Activated CD4-positive, CD25-positive, alpha-beta regulatory T cell (primary cell): ENCODE measurements at regions not wholly inside any gene's neighbourhood (a gene's known extent, or its start where the extent isn't known, plus 50 kb on each side); places are given as distances from the start of the nearest gene placed in this dataset.
"Not testable (repeated sequence)": the region's sequence is repeated elsewhere in the genome, so short reads cannot be mapped to it uniquely, and the experiment has no call there.

Experiments used
- DNase-seq, 4 experiments: peaks; one replicate each; lab custom pipeline; 2025; lab: John Stamatoyannopoulos, UW

GRCh38 chr1:245025525-245025924 is 129.3 kb upstream of the KIF26B start:
- no peak for DNase-seq

DNA sequence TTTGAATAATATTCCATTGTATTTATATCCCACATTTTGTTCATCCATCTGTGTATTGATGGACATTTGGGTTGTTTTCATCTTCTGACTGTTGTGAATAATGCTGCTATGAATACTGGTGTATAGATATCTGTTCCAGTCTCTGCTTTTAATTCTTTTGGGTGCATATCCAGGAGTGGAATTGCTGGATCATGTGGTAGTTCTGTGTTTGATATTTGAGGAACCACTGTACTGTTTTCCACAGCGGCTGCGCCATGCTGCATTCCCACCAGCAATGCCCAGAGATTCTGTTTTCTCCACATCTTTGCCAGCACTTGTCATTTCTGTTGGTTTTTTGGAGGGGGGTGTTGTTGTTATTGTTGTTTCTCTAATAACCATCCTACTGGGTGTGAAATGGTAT is 131.6 kb upstream of the KIF26B start:
- no peak for DNase-seq

GRCh38 chr1:245019910-245020486 is 134.8 kb upstream of the KIF26B start:
- no peak for DNase-seq

DNA sequence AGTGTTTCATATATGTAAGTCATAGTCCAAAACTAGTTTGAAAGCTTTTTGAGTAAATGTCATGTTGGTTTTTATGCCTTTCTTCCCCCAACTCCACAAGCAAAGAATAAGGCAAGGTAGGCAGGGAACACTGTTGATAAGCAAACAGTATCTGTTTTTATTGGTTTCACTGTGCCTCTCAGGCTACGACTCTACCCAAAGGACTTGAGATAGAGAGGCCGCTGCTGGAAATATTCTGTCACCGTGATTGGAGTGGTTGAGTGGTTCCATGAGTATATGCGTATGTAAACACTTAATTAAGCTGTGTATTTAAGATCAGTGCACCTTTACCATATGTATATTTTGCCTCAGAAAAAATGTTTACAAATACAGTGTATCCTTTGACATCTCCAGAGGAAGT is 138.1 kb upstream of the KIF26B start:
- DNase-seq, result no peak

DNA sequence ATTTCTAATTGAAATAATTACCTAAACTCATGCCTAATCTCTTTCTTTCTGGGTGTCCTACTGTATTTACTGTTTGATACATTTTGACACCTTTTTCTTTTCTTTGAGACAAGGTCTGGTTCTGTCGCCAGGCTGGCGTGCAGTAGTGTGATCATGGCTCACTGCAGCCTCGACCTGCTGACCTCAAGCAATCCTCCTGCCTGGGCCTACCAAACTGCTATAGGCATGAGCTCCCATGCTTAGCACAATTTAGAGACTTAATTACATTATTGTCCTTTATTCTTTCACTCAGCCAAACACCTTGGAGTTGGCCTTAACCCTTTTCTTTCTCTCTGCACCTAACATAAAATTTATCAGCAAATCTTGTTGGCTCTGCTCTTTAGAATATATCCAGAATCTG is 139.8 kb upstream of the KIF26B start:
- DNase-seq, result no peak

- no peak for DNase-seq
These were observed 140.3 kb upstream of the KIF26B start for GRCh38 chr1:245014247-245015029.

GRCh38 chr1:245010018-245010614 is 144.7 kb upstream of the KIF26B start:
- no peak for DNase-seq

DNA sequence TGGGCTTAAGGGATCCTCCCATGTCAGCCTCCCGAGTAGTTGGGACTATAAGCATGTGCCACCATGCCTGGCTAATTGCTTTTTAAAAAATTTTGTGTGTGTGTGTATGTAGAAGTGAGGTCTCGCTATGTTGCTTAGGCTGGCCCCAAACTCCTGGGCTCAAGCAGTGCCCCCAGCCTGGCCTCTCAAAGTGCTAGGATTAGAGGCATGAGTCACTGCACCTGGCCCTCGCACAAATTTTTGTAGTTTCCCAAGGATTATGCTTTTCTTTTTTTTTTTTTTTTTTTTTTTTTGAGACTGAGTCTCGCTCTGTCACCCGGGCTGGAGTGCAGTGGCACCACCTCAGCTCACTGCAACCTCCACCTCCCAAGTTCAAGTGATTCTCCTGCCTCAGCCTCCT is 144.4 kb upstream of the HNRNPU start:
- no peak for DNase-seq

- no peak for DNase-seq
These were observed 143.5 kb upstream of the HNRNPU start for GRCh38 chr1:245007852-245008251.

DNA sequence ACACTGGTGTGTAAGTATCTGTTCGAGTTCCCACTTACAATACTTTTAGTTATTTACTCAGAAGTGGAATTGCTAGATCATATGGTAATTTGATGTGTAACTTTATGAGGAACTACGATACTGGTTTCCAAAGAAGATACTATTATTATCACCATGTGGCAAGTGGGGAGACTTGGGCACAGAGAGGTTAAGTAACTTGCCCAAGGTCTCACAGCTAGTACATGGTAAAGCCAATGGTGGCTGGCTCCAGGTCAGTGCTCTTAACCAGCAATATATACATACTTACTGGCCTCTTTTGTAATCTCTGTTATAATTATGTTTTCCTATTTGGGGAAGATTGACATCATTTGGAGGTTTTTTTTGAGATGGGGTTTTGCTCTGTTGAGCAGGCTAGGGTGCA is 138.9 kb upstream of the HNRNPU start:
- DNase-seq, result no peak

- DNase-seq, result no peak
These were observed 136.9 kb upstream of the HNRNPU start for GRCh38 chr1:245001252-245001651.

GRCh38 chr1:245000872-245001188 is 136.5 kb upstream of the HNRNPU start:
- DNase-seq, result no peak

DNA sequence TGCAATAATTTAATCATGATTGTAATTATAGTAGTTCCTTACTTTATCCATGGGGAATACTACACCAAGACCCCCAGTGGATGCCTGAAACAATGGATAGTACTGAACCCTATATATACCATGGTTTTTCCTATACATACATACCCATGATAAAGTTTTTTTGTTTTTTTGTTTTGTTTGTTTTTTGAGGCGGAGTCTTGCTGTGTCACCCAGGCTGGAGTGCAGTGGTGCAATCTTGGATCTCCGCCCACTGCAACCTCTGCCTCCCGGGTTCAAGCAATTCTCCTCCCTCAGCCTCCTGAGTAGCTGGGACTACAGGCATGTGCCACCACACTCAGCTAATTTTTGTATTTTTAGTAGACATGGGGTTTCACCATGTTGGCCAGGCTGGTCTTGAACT is 135.3 kb upstream of the HNRNPU start:
- DNase-seq, result not testable (repeated sequence)

DNA sequence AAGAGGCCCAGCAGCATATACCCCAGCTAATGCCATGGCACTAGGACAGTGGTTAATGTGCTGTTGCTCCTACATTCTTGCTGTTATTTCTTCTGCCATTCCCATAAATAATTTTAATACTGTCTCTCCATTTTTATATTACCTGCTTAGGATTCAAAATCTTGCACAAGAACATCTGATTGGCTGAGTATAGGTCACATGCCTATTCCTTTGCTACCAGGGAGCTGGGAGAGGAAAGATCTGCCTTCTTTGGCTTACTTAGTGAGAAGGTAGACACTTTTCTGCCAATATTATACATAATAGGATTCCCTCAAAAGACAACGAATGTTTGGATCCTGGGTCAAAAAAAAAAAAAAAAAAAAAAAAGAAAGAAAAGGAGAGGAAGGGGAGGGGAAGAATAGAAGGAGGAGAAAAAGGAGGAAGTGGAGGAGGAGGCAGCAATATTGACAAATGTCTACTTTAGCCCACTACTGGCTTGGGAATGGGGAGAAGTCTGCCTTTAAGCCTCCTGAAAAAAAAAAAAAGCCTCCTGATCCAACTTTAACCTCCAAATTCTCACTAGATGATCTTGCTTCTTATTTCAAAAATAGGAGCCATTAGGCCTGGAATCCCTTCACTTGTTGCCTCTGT is 134.5 kb upstream of the HNRNPU start:
- DNase-seq, result no peak

GRCh38 chr1:244995602-244996400 is 131.5 kb upstream of the HNRNPU start:
- no peak for DNase-seq

- no peak for DNase-seq
These were observed 128.5 kb upstream of the HNRNPU start for GRCh38 chr1:244992833-244993232.

GRCh38 chr1:244989813-244990212 is 125.5 kb upstream of the HNRNPU start:
- no peak for DNase-seq

DNA sequence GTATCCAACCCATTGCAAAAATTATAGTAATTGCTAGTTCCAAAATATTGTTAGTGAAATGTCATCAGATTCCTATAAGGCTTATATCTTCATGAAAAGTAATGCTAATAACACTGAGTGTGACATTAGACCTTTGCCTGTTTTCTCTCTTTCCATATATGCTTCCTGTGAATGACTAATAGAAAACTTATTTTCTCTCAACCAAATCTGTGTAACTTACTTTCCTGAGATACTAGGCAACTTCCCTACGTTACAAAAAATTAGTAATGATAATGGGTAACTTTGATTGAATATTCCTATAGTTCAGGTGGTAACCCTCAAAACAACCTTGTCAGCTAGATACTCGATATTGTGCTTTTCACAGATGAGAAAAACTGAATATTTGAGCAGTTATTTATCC is 124.2 kb upstream of the HNRNPU start:
- DNase-seq, result no peak

DNA sequence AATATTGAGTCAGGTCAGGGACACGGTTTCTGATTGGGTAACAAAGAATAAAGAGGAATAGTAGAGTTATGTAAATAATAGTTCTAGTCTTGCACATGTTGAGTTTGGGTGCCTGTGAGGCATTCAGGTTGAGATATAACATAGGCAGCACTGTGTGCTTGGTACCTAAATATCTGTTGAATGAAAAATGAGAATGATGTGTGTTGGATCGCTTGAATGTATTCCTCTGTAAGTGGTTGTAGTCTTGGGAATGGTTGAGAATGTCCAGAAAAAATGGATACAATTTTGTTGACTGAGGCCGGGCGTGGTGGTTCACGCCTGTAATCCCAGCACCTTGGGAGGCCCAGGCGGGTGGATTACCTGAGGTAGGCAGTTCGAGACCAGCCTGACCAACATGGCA is 116.3 kb upstream of the HNRNPU start:
- no peak for DNase-seq

DNA sequence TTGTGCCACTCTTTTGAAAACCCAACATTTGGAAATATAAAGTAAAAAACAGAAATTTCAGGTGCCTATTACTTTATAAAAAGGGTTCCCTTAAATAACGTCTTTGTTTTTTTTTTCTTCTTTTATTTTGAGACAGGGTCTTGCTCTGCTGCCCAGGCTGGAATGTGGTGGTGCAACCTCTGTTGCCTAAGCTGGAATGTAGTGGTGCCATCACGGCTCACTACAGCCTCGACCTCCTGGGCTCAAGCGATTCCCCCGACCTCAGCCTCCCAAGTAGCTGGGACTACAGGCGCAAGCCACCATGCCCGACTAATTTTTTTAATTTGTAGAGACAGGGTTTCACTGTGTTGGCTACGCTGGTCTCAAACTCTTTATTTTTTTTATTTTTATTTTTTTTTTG is 110.2 kb upstream of the HNRNPU start:
- no peak for DNase-seq

GRCh38 chr1:244974106-244974505 is 109.8 kb upstream of the HNRNPU start:
- no peak for DNase-seq

- no peak for DNase-seq
These were observed 107.3 kb upstream of the HNRNPU start for GRCh38 chr1:244971552-244972216.
